Tongue (tissue), 1 donor: ENCODE measurements at regions not wholly inside any gene's neighbourhood (a gene's known extent, or its start where the extent isn't known, plus 50 kb on each side); places are given as distances from the start of the nearest gene placed in this dataset.
"Not testable (repeated sequence)": the region's sequence is repeated elsewhere in the genome, so short reads cannot be mapped to it uniquely, and the experiment has no call there.

Experiments used
- DNase-seq: peaks from one replicate; pipeline ENCODE4 v3.0.0-alpha.2; 2015

DNA sequence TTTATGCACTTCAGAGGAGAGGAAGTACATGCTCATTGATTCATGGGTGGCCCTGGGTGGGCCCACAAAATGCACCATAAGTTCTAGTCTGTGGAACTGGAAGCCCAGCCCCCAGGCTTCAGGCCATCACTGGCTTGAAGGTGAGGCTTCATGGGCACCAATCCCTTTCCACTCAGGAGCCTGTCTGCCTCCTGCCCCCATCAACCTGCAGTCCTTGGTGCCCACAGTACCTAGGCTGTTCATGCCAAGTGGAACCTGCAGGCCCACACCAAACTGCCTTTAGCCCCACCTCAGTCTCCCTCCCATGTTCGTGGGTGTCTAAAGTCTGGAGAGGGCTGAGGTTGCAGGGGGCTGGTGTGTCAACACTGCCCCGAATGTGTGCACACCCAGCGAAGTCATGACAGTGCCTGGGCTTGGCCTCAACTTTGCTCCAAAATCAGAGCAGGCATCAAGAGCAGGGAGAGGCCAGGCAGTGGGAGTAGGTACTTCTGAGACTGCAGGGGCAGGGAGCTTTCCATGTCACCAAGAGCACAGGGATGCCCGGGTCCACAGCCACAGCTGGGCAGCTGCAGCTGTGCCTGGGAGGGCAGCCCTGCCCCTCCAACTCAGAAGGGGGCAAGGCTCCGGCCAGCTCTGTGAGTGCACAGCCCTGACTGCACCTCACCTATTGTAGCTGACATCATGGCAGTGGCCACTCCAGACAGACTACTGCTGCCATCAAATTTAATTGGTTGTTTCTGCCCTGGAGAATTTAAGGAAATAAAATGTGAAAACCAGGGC is 1250.4 kb upstream of the IGFBP7 start:
- DNase-seq: no peak

DNA sequence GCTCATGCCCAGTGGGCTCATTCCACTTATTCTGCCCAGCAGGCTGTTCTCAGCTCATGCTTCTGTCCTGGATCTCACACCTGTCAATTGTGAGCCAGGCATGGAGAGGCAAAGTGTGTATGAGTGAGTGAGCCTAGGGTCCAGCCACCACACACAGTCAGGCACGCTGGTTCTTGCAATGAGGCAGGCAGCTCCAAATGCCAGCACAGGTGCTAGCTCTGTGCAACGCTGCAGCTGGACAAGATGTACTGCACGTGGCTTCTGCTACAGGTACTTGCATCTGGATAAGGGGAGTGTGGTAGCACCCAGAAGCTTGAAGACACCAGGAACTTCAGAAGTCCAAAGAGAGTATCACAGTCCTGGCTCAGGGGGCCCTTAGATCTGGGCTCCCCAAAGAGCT is 1249.4 kb upstream of the IGFBP7 start:
- no peak for DNase-seq

DNA sequence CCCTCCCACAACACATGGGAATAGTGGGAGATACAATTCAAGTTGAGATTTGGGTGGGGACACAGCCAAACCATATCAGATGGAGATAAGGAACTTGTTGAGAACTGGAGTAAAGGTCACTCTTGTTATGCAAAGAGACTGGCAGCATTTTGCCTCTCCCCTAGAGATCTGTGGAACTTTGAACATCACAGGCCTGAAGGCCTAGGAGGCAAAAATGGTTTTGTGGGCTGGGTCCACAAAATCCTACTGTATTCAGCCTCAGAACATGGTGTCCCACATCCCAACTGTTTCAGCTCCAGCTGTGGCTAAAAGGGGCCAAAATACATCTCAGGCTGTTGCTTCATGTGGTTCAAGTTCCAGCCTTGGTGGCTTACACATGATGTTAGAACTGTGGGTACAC is 1247.8 kb upstream of the IGFBP7 start:
- no peak for DNase-seq

- no peak for DNase-seq
Observed at GRCh38 chr4:58325070-58325469, 1214.9 kb upstream of the IGFBP7 start.

DNA sequence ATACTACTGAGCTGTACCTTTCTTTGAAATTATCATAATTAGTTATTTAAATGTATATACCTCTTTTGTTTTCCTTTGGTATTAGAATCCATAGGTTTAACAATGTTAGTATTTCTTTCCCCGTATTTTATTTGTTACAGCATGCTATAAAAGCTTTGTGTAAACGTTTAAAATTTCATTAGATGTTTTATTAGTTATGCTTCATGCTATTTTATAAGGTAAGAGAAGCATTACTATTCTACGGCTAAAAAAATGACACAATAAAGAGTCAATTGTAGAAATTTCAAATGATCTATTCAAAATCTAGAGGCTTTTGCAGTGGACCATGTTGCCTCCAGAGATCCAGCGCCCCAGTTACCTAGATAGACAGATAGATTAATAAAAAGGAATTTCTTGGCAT is 1203.3 kb upstream of the IGFBP7 start:
- DNase-seq: no peak

DNA sequence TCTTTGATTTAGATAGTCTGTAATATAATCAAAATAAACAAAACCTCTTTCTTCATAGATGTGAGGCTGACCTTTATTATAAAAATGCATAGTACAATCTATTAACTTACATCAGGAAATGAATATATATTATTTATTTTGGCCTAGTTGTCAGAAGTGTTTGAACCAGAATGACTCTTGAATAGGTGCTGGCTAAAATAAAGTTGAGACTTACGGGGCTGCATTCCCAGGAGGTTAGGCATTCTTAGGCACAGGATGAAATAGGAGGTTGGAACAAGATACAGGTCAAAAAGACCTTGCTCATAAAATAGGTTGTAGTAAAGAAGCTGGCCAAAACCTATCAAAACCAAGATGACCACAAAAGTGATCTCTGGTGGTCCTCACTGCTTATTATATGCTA is 1193.3 kb upstream of the IGFBP7 start:
- DNase-seq: no peak

DNA sequence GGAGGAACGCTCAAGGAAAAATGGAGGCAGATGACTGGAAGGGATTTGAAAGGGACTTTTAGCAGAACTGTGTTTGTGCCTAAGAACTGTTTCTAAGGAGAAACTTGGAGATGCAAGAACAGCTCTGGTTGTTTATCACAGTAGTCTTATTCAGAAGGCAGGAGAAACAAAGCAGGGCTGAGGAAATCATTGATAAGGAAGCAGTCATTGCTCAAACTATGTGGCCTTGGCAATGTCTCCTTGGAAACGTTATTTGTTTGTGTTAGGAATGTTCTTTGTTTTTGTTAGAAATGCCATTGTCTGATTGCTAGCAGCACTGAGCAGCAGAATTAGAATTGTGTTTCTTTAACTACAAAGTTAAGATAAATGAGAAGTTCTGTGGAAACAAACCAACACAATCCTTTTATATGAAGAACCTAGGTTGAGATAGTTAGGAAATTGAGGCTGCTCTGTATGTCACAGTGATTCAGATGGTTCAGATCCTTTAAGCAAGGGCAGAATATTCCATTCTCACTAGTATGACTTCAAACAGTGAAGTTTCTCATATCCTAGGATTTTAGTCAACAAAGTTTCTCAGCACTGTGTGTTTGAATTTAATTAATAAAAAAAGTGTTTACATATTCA is 1191.3 kb upstream of the IGFBP7 start:
- DNase-seq: peak; percentile 18

DNA sequence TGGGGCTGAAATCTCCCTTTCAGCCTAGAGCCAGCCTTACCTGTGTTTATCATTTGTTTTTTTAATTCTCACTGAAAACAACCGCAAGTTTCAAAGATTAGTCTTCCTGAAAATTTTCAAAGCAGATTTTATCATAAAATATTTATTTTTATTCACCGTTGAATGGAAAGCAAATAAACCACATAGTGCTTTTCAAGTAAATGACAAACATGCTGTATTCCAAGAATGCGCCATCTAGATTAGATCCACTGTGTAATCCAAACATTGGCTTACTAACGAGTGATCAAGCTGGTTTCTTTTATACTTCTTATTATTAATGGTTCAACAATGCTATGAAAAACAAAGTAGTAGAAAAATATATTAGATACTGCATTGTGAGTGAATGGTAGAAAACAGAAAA is 1176.2 kb upstream of the IGFBP7 start:
- DNase-seq: no peak

DNA sequence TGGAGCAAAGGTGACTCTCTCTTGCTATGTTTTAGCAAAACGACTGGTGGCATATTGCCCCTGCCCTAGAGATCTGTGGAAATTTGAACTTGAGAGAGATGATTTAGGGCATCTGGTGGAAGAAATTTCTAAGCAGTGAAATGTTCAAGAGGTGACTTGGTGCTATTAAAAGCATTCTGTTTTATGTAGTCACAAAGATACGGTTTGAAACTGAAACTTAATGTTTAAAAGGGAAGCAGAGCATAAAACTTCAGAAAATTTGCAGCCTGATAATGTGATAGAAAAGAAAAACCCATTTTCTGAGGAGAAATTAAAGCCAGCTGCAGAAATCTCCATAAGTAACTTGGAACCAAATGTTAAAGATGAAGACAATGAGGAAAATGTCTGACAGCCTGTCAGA is 1170.7 kb upstream of the IGFBP7 start:
- not testable (repeated sequence) for DNase-seq

- no peak for DNase-seq
Observed at GRCh38 chr4:58275856-58276255, 1165.7 kb upstream of the IGFBP7 start.

- no peak for DNase-seq
Observed at GRCh38 chr4:58274553-58274952, 1164.4 kb upstream of the IGFBP7 start.

GRCh38 chr4:58272311-58272710 is 1162.1 kb upstream of the IGFBP7 start:
- DNase-seq: no peak

- DNase-seq: no peak
Observed at GRCh38 chr4:58265734-58266133, 1155.5 kb upstream of the IGFBP7 start.

- no peak for DNase-seq
Observed at GRCh38 chr4:58261526-58261925, 1151.3 kb upstream of the IGFBP7 start.

DNA sequence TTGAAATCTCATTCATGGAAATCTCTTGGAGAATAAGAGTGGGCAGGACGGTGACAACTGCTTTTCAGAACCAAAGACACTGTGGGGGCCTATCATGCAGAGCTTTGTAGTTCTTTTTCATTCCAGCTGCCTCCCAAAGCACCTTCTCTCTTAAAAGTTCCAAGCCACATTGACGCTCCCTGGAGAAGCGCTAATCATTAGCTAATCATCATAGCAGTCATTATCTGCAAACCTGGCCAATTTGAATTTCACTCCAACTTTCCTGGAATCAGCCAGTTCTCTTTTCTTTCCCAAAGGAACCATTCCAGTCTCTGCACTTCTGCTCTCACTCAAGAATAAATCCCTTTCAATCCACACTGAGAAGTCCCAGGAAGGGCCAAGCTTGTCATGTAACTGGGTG is 1144.1 kb upstream of the IGFBP7 start:
- DNase-seq: peak; percentile 5

DNA sequence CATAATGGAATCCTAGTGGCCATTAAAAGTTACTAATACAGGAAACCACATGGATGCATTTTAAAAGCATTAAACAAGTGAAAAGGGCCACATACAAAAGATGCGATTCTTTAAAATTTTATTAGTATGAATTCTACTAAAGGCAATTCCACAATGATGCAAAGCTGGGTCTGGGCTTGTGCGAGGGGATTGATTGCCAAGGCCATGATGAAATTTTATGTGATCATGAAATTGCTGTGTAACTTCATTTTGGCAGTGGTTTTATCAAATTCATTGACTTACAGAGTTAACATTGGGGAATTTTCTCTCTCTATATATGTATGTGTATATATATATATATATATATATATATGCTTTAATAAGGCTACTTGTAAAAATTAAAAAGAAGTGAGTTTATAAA is 1142.5 kb upstream of the IGFBP7 start:
- no peak for DNase-seq

- DNase-seq: no peak
Observed at GRCh38 chr4:58247792-58248191, 1137.6 kb upstream of the IGFBP7 start.

GRCh38 chr4:58225460-58225859 is 1115.3 kb upstream of the IGFBP7 start:
- DNase-seq: no peak

DNA sequence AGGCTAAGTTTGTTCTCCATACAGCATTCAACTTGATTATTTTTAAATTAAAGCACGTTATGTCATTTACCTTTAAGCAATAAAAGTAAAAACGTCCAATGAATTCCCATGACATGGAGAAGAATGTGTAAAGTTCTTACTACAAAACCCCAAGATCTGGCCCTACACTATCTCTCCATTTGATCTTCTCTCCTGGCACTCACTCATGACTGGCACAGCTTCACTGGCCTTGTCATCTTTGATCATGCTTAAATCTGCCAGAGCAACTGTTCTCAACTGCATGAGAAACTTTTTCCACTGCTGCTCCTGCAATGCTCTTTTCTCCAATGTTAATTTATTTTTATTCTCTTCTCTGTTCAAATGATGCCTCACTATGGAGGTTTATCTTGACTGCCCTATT is 1109.0 kb upstream of the IGFBP7 start:
- DNase-seq: peak; percentile 11

DNA sequence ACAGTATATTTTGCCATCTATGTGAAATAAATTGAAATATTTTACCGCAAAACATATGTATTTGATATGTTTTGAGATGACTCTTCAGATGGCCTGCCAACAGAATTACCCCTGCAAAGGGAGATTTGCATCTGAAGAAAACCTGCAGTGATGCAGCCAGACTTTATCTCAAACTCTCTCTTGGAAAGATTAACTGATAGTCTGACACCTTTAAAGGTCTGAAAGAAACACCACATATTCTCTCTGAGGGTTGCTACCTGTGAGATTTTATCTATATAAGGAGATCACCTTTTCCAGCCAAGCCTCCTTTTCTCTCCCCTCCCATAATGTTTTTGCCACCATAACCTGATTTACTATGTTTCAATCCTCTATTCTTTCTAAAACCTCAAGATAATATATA is 1106.3 kb upstream of the IGFBP7 start:
- no peak for DNase-seq

DNA sequence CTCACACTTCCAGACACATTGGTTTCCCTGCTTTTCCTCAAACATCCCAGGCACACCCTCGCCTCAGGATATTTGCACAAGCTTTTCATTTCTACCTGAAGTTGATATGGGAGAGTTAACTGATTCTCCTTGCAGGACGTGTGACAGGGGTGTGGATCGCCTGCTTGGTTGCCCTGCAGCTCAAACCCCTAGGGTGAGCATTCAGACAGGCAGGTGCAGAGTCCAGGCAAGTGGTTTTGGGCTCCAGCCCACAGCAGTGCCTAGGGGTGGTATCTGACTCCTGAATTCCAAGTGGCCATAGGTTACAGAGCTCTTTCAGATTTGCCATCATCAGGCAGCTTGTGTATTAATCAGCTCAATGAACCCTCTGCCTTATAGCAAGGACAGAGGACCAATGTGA is 1104.2 kb upstream of the IGFBP7 start:
- DNase-seq: no peak

- no peak for DNase-seq
Observed at GRCh38 chr4:58209551-58209950, 1099.4 kb upstream of the IGFBP7 start.

DNA sequence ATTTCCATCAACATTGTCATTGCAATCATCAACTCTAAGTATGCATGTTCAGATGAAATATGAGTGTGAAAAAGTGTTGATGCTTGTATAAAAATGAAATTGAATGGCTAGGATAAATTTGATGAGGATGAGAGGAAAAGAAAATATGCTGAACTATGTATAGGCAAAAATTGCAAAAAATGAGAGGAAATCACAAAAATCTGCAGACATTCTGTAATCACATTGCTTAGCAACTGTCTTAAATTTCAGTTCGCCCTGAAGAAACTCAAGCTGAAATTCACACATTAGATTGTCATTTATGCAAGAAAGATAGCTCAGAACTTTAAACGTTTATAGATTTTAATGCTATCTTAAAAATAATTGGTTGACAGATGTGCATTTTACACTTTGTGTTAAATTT is 1098.8 kb upstream of the IGFBP7 start:
- DNase-seq: no peak
